ENCODE measurements at regions not wholly inside any gene's neighbourhood (a gene's known extent, or its start where the extent isn't known, plus 50 kb on each side); places are given as distances from the start of the nearest gene placed in this dataset.

DNA sequence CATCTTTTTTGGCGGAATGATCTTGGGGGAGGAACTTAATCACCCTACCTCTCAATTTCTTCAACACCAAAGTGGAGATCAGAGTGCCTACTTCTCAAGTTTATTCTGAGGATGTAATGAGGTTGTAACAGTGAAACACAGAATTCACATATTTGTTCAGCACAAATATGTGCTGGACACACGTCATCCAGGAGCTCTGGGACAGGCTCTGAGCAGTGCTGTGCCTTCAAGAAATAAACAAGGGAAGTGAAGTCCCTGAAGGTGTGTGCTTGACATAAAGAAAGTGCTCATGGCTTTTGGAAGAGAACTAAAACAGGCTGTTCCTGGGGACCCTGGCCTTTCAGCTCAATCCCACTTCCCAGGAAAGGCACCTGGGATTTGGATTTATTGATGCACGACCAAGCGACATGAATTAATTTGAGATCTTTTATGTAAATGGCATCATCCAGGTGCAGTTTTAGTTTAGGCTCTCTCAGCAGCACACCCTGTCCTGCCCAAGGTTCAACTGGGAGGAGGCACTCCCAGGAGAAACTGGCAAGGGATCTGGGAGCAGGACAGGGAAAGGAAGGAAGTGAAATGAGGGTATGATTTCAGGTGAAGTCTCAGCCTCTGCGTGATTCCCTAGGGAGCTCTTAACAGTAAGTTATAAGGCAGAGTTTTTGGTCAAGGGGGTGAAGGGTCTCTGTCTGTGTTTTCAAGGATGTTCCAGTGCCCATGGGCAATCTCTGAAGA is 211.0 kb downstream of the FOXA2 start:
- DNase-seq (ENCODE audit: low read depth), result no peak

- no peak for DNase-seq (ENCODE audit: low read depth)
These were observed 212.5 kb downstream of the FOXA2 start for GRCh38 chr20:22371843-22372242.

GRCh38 chr20:22370137-22370536 is 214.2 kb downstream of the FOXA2 start:
- no peak for DNase-seq (ENCODE audit: low read depth)

GRCh38 chr20:22369100-22369499 is 215.3 kb downstream of the FOXA2 start:
- no peak for DNase-seq (ENCODE audit: low read depth)

GRCh38 chr20:22368235-22368634 is 216.1 kb downstream of the FOXA2 start:
- DNase-seq (ENCODE audit: low read depth), result no peak

DNA sequence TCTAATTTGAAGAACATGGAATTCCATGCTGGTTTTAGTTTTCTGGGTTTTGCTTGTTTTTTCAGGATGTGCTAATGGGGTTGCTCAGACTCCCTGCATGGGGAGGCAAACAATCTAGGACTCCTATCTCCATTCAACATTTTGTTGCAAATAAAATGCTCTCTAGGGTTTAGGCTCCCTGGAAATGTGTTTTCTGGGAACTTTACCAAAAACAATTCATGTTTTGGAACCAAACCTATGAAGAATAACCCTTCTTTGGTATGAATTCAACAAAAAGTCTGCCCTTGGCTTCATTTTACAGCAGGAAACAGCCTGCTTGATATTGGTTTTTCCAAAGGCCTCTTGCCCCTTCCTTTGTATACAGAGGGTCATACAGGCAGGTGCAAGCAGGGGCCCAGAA is 217.7 kb downstream of the FOXA2 start:
- DNase-seq (ENCODE audit: low read depth), result no peak

GRCh38 chr20:22354647-22355046 is 229.7 kb downstream of the FOXA2 start:
- DNase-seq (ENCODE audit: low read depth), result no peak

GRCh38 chr20:22353586-22353985 is 230.8 kb downstream of the FOXA2 start:
- peak; percentile 49 for DNase-seq (ENCODE audit: low read depth)

GRCh38 chr20:22352019-22352418 is 232.4 kb downstream of the FOXA2 start:
- DNase-seq (ENCODE audit: low read depth), result no peak

GRCh38 chr20:22350624-22351023 is 233.7 kb downstream of the FOXA2 start:
- DNase-seq (ENCODE audit: low read depth), result no peak

- DNase-seq (ENCODE audit: low read depth), result no peak
These were observed 236.4 kb downstream of the FOXA2 start for GRCh38 chr20:22348010-22348409.

- peak; percentile 58 for DNase-seq (ENCODE audit: low read depth)
These were observed 237.7 kb downstream of the FOXA2 start for GRCh38 chr20:22346716-22347115.

- no peak for DNase-seq (ENCODE audit: low read depth)
These were observed 240.8 kb downstream of the FOXA2 start for GRCh38 chr20:22343612-22344011.

GRCh38 chr20:22342410-22342809 is 242.0 kb downstream of the FOXA2 start:
- DNase-seq (ENCODE audit: low read depth), result peak; percentile 37

- peak; percentile 89 for DNase-seq (ENCODE audit: low read depth)
These were observed 242.9 kb downstream of the FOXA2 start for GRCh38 chr20:22341508-22341907.

DNA sequence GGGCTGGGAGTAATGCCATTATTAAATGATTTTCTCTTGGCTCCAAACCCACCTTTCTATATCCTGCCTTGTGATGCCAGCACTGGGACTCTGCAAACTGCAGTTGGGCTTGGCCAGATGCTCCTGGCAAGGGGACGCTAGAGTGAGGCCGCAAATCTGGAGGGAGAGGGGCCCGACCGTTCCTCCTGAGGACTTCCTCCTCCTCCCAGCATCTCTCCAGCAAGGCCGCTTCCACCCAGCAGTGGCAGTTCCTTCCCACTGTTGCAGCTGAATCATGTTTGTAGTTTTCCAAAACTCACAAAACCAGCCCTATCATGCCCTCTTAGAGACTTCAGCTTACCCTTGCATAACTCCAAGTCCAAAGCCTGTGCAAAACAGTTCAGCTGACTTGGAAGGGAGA is 244.4 kb downstream of the FOXA2 start:
- no peak for DNase-seq (ENCODE audit: low read depth)

DNA sequence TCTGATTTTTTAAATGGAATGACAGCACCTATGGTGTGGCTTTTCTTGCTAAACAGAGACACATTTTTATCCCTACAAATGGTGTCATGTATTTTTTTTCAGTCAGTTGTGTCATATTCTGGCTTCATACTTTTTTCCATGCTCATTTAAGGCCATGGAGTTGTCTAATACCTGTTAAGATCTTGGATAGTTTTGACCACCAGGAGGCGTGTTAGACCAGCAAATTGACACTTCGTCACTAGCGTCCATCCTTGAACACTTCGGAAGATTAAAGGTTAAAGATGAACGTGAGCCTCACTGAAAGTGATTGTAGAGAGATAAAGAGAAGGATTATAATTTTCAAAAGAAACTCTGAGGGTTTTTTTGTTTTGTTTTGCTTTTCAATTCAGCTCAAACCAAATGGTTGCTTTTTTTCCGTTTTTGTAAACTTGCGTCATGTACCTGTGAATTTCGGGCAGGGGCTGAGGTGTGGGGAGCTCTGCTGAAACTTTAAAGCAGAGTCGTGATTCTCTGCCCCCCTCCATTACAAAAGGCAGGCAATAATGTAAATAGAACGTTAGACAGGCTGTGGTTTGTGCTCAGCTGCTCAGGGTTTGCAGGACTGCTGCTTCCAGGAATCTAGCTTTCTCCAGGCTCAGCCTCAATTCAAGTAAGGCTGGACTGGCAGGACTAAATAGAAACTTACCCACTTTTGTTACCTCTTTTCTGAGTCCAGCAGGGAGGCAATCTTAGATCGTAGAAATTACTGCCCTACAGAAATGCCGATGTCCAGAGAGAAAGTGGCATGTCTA is 245.1 kb downstream of the FOXA2 start:
- DNase-seq (ENCODE audit: low read depth), result peak; percentile 78

DNA sequence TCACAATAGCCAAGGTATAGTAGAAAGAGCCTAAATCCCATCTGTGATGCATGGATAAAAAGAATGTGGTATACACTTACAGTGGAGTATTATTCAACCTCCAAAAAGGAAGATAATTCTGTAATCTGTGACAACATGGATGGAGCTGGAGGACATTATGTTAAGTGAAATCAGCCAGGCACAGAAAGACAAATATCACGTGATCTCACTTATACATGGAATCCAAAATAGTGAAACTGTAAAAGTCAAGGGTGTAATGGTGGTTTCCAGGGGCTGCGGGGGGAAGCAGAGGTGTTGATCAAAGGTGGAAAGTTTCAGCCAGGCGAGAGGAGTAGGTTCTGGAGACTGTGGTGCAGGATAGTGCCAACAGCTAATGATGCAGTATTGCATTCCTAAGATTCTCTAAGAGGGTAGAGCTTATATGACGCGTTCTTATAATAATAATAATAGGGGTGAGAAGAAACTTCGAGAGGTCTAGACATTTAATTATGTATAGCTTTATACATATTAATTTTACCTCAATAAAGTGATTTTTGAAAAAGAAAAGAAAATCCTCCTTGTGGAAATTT is 246.1 kb downstream of the FOXA2 start:
- no peak for DNase-seq (ENCODE audit: low read depth)

GRCh38 chr20:22335210-22335609 is 249.2 kb downstream of the FOXA2 start:
- no peak for DNase-seq (ENCODE audit: low read depth)

- peak; percentile 52 for DNase-seq (ENCODE audit: low read depth)
These were observed 250.4 kb downstream of the FOXA2 start for GRCh38 chr20:22333885-22334545.

DNA sequence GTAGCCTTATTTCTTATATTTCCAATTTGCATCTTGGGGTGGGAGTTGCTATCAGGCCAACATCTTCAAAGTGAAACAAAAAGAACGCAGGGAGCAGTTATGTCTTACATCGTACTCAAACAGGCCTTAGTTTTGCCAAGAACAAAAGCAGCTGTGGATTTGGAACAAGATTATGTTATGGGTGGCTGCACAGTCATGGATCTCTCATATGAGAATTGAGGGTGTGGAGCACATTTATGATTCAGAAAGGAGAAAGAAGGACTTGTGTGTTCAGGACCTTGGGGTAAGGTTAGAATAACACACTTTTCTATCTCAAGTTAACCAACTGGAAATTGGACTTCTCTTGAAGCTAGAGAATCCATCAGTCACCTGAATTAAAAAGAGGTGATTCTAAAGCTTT is 259.9 kb downstream of the FOXA2 start:
- DNase-seq (ENCODE audit: low read depth), result peak; percentile 13

GRCh38 chr20:22322513-22322912 is 261.9 kb downstream of the FOXA2 start:
- no peak for DNase-seq (ENCODE audit: low read depth)
